ENCODE measurements at regions not wholly inside any gene's neighbourhood (a gene's known extent, or its start where the extent isn't known, plus 50 kb on each side); places are given as distances from the start of the nearest gene placed in this dataset.
"Not testable (repeated sequence)": the region's sequence is repeated elsewhere in the genome, so short reads cannot be mapped to it uniquely, and the experiment has no call there.

DNA sequence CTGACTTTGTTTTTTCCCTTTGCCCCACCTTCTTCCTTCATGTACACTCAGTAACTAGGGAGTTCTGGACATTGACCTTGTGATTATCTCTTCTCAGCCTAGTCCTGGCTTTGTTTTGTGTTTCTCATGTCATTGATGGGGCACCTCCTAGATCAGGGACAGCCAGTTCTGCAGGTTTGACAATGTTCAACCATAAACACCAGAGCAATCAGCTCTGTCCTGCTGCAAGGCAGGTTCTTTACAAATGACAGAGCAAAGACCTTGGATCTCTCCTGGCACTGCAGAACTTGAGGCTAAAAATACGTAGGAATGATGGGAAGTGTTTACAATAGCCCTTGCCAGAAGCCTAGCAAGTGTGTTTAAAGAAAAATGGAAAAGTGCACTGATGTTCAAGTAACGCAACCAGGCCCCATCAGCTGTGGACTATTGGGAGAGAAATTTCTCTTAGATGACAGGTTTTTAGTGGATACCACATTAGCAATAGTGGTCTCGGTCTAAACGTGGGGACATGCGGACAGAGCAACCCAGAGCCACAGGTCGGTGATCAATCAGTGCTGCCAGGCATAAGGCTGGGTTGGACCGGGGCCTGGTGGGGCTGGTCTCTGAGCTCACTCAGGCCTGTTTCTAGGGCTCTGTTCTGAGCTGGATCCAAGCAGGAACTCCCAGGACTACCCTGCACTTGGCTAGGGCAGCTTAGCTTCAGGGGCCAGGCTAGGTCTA is 76.8 kb downstream of the SOWAHC start:
- Histone ChIP-seq H3K4me1 (peaks cover 11% of the 10 kb centered on the region), H3K27me3 (ENCODE audit: insufficient read depth in 3 of 3, low read length in 2 of 3) (no peaks in the 10 kb centered on the region), H3K4me3 (no peak overlapping the region), H3K9me3 (no peaks in the 10 kb centered on the region), H3K36me3 (ENCODE audit: insufficient read depth in 1 of 2, low read depth in 1 of 2) (no peaks in the 10 kb centered on the region), H3K27ac (peak overlapping the region; percentile 68)
- DNase-seq: peak in 1 of 2 donors; percentile 33
- ATAC-seq: peak; percentile 68 to 87 (median 78)
- intact Hi-C loops (cut with DNase I): no loop called here
- no peak for TF ChIP-seq CTCF (IDR thresholded peaks at IDR 0.05)
- 20 to 36% (median 20%) methylated on average over 7 of the region's 7 CpGs for WGBS, 3 donors

GRCh38 chr2:109692013-109692743 is 78.0 kb downstream of the SOWAHC start:
- DNase-seq (no peak), ATAC-seq (no peak)
- 84 to 86% (median 85%) methylated on average over 15 of the region's 15 CpGs for WGBS, 3 donors

DNA sequence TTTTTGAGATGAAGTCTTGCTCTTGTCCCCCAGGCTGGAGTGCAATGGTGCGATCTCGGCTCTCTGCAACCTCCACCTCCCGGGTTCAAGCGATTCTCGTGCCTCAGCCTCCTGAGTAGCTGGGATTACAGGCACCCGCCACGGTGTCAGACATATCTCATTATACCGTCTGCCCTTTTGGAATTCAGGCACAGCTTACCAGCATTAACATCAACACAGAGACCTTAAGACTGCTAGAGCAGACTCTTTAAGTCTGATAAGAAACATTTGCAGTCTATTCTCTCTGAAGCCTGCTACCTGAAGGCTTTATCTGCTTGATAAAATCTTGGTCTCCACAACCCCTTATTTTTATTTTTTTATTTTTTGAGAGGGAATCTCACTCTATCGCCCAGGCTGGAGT is 78.7 kb downstream of the SOWAHC start:
- H3K4me3 ChIP-seq; ATAC-seq; H3K27me3 ChIP-seq (ENCODE audit: insufficient read depth in 3 of 3, low read length in 2 of 3); H3K9me3 ChIP-seq; H3K36me3 ChIP-seq (ENCODE audit: insufficient read depth in 1 of 2, low read depth in 1 of 2); H3K27ac ChIP-seq; intact Hi-C loops (cut with DNase I); DNase-seq: not testable (repeated sequence)
- 81 to 88% (median 86%) methylated on average over 9 of the region's 9 CpGs for WGBS, 3 donors
- peaks cover 11% of the 10 kb centered on the region for H3K4me1 ChIP-seq

More at GRCh38 chr2:109692013-109692743, 78.0 kb downstream of the SOWAHC start:
- no peak overlapping the region for H3K27ac ChIP-seq
- no peak for TF ChIP-seq CTCF (IDR thresholded peaks at IDR 0.05)
- H3K9me3 ChIP-seq: no peaks in the 10 kb centered on the region
- no peak overlapping the region for H3K4me3 ChIP-seq
- intact Hi-C loops (cut with DNase I): no loop called here
- no peaks in the 10 kb centered on the region for H3K27me3 ChIP-seq (ENCODE audit: insufficient read depth in 3 of 3, low read length in 2 of 3)
- no peaks in the 10 kb centered on the region for H3K36me3 ChIP-seq (ENCODE audit: insufficient read depth in 1 of 2, low read depth in 1 of 2)
- H3K4me1 ChIP-seq: peaks cover 11% of the 10 kb centered on the region

- 77 to 87% (median 78%) methylated on average over 8 of the region's 8 CpGs for whole genome bisulfite sequencing, 3 donors
- DNase-seq: not testable (repeated sequence)
Measured at GRCh38 chr2:109693292-109693691, 79.1 kb downstream of the SOWAHC start.

DNA sequence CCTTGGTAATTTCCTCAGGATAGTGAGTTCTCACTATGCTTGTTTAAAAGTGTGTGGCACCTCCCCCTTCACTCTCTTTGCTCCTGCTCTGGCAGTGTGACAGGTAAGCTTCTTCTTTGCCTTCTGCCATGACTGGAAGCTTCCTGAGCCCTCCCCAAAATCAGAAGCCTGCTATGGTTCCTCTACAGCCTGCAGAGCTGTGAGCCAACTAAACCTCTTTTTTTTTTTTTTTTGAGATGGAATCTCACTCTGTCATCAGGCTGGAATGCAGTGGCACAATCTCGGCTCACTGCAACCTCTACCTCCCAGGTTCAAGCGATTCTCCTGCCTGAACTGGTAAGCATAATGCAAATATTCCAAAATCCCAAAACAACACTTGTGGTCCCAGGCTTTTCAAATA is 80.0 kb downstream of the SOWAHC start:
- DNase-seq (no peak), ATAC-seq (no peak)
- WGBS, 3 donors: 11 to 27% (median 25%) methylated on average over 2 of the region's 2 CpGs
- intact Hi-C loops (cut with DNase I): no loop called here
- Histone ChIP-seq H3K4me1 (peaks cover 11% of the 10 kb centered on the region), H3K4me3 (no peak overlapping the region), H3K27ac (no peak overlapping the region), H3K27me3 (ENCODE audit: insufficient read depth in 3 of 3, low read length in 2 of 3) (no peaks in the 10 kb centered on the region), H3K36me3 (ENCODE audit: insufficient read depth in 1 of 2, low read depth in 1 of 2) (no peaks in the 10 kb centered on the region), H3K9me3 (no peaks in the 10 kb centered on the region)
- no peak for TF ChIP-seq CTCF (IDR thresholded peaks at IDR 0.05)

More at GRCh38 chr2:109693292-109693691, 79.1 kb downstream of the SOWAHC start:
- H3K27me3 ChIP-seq (ENCODE audit: insufficient read depth in 3 of 3, low read length in 2 of 3); ATAC-seq; H3K9me3 ChIP-seq; H3K36me3 ChIP-seq (ENCODE audit: insufficient read depth in 1 of 2, low read depth in 1 of 2); H3K4me3 ChIP-seq; H3K27ac ChIP-seq; intact Hi-C loops (cut with DNase I): not testable (repeated sequence)
- peaks cover 11% of the 10 kb centered on the region for H3K4me1 ChIP-seq

Measured in psoas muscle (tissue), 7 donors.